ENCODE measurements at regions not wholly inside any gene's neighbourhood (a gene's known extent, or its start where the extent isn't known, plus 50 kb on each side); places are given as distances from the start of the nearest gene placed in this dataset.

- DNase-seq (ENCODE audit: low read depth in 3 of 3) = no peak
These were observed 173.1 kb upstream of the GYPC start for GRCh38 chr2:126482582-126483464.

DNA sequence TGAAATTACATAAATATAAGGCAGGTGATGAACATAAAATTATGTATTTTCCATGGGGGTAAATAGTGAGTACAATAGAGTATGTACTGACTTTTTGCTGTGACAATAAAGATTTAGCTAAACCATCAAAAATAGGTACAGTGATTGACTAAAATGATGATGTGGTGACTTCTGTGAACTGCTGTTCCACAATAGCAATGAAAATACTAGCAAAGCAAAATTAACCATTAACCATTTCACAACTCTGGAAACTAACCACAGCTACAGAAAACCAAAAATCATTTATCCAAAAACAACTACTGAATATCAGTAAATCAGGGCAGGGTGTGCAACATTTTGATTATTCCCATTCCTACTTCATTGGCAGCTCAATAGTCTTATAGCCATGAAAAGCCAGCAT lies 161.4 kb upstream of the GYPC start:
- DNase-seq (ENCODE audit: low read depth in 3 of 3) = no peak

GRCh38 chr2:126495189-126495588 lies 160.8 kb upstream of the GYPC start:
- no peak for DNase-seq (ENCODE audit: low read depth in 3 of 3)

GRCh38 chr2:126496493-126496892 lies 159.5 kb upstream of the GYPC start:
- no peak for DNase-seq (ENCODE audit: low read depth in 3 of 3)

- no peak for DNase-seq (ENCODE audit: low read depth in 3 of 3)
These were observed 152.5 kb upstream of the GYPC start for GRCh38 chr2:126503476-126503875.

DNA sequence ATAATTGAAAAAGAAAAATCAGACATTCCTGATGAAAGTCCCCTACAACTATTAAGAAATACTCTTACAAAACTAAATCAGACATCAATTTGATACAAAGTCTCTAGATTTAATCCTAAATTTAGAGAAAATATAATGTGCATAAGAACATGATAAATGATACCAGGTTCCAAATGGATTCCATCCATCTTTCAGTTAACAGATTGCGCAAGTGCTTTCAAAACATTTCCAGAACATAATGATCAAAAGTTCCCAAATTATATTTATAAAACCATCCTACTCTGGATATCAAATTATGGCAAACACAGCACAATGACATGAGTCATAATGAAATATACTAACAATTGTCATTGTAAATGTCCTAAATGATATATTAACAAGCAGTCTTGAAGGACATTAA lies 151.0 kb upstream of the GYPC start:
- DNase-seq (ENCODE audit: low read depth in 3 of 3) = no peak

DNA sequence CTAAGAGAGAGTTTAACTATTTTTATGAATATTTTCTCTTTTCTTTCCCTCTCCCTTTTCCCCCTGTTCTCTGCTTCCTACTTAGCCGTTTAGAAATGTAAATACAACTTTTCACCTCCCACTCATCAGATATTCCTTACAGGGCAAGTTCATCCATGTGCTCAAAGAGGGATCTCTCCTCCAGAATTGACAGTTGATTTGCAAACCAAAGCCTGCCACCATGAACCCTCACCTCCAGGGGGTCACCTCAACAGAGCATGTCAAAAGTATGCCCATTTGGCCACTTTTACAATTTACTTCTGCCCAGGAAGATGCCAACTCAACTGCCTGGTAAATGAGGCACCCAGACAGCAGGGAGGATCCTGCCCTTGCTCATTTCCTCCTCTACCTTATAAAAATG lies 149.2 kb upstream of the GYPC start:
- DNase-seq (ENCODE audit: low read depth in 3 of 3) = no peak

- DNase-seq (ENCODE audit: low read depth in 3 of 3) = no peak
These were observed 148.5 kb upstream of the GYPC start for GRCh38 chr2:126507425-126507911.

GRCh38 chr2:126510356-126510755 lies 145.6 kb upstream of the GYPC start:
- no peak for DNase-seq (ENCODE audit: low read depth in 3 of 3)

- no peak for DNase-seq (ENCODE audit: low read depth in 3 of 3)
These were observed 145.0 kb upstream of the GYPC start for GRCh38 chr2:126510960-126511359.

GRCh38 chr2:126512026-126512425 lies 143.9 kb upstream of the GYPC start:
- DNase-seq (ENCODE audit: low read depth in 3 of 3) = no peak

DNA sequence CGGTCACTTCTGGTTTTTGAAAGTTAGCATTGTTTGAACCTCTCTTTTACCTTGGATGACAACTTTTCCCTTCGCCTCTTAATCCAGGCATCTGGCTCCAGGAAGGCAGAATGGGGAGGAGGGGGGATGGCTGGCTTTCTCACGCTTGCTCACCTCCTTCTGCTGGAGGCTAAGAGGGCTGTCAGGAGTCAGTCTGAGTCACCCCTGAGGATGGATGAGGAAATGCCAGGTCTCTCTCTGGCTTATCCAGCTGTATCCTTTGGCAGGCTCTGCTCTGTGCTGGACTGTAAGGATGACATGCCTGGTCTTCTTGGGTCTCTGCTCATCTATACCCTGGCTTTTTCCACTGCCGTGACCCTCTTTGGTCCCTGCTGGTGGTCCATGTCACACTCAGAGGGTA lies 142.9 kb upstream of the GYPC start:
- DNase-seq (ENCODE audit: low read depth in 3 of 3) = no peak

GRCh38 chr2:126515471-126515870 lies 140.5 kb upstream of the GYPC start:
- DNase-seq (ENCODE audit: low read depth in 3 of 3) = no peak

GRCh38 chr2:126518196-126518595 lies 137.8 kb upstream of the GYPC start:
- no peak for DNase-seq (ENCODE audit: low read depth in 3 of 3)

- peak; percentile 43 to 59 (median 43) for DNase-seq (ENCODE audit: low read depth in 3 of 3)
These were observed 128.0 kb upstream of the GYPC start for GRCh38 chr2:126527836-126528490.

DNA sequence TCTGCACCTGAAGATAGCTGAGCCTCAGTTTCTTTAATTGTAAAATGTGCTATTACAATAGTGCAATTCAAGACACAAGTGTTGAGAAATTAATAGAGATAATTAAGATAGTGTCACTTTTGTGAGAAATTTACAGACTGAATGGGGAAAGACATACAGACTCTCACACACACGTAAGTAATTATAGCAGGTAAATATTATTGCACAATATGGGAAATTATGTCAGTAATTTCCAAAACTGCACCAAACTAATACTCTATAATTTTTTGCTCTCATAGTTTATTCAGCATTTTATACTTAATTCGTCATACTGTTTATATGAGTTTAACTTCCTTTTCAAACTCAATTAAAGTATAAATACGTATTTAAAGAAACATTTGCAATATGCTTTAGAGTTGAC lies 124.9 kb upstream of the GYPC start:
- DNase-seq (ENCODE audit: low read depth in 3 of 3) = no peak

GRCh38 chr2:126534478-126534877 lies 121.5 kb upstream of the GYPC start:
- DNase-seq (ENCODE audit: low read depth in 3 of 3) = no peak

DNA sequence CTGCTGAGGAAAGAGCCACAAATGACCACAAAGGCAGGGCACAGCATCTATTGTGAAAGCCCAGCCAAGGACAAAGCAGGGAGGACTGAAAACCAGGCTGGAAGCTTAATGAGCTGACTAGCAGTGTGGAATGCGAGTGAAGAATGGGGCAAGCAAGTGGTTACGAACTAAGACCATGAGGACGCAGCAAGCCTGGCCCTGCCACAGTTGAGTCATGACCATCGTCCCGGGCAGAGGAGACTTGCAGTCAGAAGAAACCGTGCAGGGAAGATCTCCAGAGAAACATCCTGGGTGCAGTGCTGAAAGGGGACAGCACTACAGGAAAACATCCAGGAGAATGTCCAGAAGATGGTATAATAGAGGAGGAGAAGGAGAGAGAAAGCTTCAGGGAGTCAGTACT lies 120.5 kb upstream of the GYPC start:
- no peak for DNase-seq (ENCODE audit: low read depth in 3 of 3)

- DNase-seq (ENCODE audit: low read depth in 3 of 3) = no peak
These were observed 119.3 kb upstream of the GYPC start for GRCh38 chr2:126536605-126537200.

DNA sequence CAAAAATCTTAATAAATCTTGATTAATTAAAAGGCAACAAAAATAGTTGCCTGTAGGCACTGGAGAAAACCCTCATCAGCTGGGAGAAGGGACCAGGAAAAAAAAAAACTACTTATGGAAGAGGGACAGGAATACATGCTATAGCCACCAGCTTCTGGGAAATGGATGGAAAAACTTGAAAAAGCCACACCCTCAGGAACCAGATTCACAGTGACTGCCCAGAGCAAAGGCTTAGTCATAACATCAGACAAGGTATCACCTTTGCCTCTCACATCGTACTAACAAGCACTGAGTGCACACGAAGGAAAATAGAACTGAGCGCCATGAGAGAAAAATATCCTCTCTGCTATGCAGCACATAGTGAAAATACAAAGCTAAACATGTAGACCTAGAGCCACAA lies 116.9 kb upstream of the GYPC start:
- DNase-seq (ENCODE audit: low read depth in 3 of 3) = no peak

GRCh38 chr2:126542247-126542646 lies 113.7 kb upstream of the GYPC start:
- DNase-seq (ENCODE audit: low read depth in 3 of 3) = no peak

DNA sequence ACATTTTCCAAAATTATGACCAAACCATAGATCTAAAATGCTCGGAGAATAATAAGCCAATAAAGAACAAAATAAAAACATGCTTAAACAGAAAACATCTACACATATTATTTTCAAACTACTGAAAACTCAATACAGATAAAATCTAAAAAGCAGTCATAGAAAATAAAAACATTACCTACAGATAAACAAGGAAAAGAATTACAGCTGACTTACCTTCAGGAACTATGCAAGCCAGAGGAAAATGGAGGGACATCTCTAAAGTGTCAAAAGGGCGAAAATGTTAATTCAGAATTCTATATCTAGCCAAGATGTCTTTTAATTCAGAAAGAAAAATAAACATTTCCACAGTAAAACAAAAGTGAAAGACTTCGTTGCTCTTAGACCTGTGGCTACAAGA lies 112.9 kb upstream of the GYPC start:
- DNase-seq (ENCODE audit: low read depth in 3 of 3) = no peak

GRCh38 chr2:126558029-126558428 lies 97.9 kb upstream of the GYPC start:
- DNase-seq (ENCODE audit: low read depth in 3 of 3) = no peak
